Lower leg skin (tissue), 3 donors: ENCODE measurements at regions not wholly inside any gene's neighbourhood (a gene's known extent, or its start where the extent isn't known, plus 50 kb on each side); places are given as distances from the start of the nearest gene placed in this dataset.

ENCODE experiments used
- POLR2A ChIP-seq, 2 donors: fragments of 450-650 bp; IDR thresholded peaks; one replicate each; pipeline ENCODE4 v1.6.1; 2016 to 2017; ENCODE audit warnings: antibody characterized with exemption in 2 of 2, mild to moderate bottlenecking in 1 of 2, moderate library complexity in 1 of 2
- TF ChIP-seq, protein P1 (sequence below), 3 donors: fragments of 450-650 bp; IDR thresholded peaks; one replicate each; pipeline ENCODE4 v1.5.1; 2016; ENCODE audit warnings: antibody characterized with exemption in 3 of 3, mild to moderate bottlenecking in 3 of 3, moderate library complexity in 2 of 3

DNA sequence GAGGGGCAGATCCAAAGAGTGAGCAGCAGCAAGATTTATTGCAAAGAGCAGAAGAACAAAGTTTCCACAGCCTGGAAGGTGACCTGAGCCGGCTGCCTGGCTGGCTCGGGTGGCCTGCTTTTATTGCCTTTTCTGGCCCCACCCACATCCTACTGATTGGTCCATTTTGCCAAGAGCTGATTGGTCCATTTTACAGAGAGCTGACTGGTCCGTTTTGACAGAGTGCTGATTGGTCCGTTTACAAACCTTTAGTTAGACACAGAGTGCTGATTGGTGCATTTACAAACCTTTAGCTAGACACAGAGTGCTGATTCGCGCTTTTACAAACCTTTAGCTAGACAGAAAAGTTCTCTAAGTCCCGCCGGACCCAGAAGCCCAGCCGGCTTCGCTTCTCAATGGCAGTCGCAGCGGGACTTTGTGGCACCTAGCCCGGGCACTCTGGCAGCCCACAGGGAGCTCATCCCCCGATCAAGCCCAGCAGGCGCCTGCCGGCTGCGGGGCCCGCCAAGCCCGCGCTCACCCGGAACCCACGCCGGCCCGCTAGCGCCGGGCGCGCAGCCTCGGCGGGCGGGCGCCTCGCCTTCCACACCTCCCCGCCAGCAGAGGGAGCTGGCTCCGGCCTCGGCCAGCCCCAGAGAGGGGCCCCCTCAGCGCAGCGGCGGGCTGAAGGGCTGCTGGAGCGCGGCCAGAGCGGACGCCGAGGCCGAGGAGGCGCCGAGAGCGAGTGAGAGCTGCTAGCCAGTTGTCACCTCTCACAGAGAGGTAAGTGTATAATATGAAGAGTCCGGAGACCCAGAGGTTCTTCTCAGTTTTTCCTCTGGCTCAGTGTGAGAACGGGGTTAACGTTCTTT is 339.2 kb downstream of the CHL1 start:
- no peak for TF ChIP-seq POLR2A (IDR thresholded peaks at IDR 0.05)
- TF ChIP-seq, protein P1, sequence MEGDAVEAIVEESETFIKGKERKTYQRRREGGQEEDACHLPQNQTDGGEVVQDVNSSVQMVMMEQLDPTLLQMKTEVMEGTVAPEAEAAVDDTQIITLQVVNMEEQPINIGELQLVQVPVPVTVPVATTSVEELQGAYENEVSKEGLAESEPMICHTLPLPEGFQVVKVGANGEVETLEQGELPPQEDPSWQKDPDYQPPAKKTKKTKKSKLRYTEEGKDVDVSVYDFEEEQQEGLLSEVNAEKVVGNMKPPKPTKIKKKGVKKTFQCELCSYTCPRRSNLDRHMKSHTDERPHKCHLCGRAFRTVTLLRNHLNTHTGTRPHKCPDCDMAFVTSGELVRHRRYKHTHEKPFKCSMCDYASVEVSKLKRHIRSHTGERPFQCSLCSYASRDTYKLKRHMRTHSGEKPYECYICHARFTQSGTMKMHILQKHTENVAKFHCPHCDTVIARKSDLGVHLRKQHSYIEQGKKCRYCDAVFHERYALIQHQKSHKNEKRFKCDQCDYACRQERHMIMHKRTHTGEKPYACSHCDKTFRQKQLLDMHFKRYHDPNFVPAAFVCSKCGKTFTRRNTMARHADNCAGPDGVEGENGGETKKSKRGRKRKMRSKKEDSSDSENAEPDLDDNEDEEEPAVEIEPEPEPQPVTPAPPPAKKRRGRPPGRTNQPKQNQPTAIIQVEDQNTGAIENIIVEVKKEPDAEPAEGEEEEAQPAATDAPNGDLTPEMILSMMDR (IDR thresholded peaks at IDR 0.05), result no peak
